ENCODE measurements at regions not wholly inside any gene's neighbourhood (a gene's known extent, or its start where the extent isn't known, plus 50 kb on each side); places are given as distances from the start of the nearest gene placed in this dataset.
"Not testable (repeated sequence)": the region's sequence is repeated elsewhere in the genome, so short reads cannot be mapped to it uniquely, and the experiment has no call there.

DNA sequence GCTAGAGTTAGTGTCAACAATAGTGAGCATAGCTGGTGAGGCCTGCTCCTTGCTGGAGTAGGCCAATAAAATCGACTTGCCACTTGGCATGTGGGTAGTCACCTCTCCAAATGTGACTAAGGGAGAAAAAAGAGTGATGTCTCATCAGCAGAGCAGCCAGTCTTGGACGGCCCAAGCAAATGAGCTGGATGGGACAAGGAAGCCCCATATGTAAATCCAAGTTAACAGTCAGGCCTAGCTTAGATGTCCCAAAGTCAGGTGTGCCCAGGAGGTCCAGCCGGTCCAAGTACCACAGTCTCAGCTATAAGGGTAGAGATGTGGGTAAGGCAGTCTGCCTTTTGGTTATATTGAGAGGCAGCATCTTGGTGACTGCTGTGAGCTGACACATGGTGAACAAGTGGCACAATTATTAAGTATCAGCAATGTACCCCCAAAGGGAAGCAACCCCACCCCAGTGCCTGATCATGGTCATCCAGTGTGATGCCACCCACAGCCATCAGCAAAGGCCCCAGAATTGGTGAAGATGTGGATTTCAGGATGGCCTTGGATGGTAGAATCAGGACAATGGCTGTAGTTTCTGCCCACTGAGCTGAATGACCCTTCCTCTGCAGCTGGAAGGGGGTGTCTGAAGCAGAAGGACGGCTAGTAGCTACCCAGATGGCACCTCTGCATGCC lies 83.4 kb downstream of the TNFRSF13B start:
- DNase-seq (ENCODE audit: low spot score): no peak

DNA sequence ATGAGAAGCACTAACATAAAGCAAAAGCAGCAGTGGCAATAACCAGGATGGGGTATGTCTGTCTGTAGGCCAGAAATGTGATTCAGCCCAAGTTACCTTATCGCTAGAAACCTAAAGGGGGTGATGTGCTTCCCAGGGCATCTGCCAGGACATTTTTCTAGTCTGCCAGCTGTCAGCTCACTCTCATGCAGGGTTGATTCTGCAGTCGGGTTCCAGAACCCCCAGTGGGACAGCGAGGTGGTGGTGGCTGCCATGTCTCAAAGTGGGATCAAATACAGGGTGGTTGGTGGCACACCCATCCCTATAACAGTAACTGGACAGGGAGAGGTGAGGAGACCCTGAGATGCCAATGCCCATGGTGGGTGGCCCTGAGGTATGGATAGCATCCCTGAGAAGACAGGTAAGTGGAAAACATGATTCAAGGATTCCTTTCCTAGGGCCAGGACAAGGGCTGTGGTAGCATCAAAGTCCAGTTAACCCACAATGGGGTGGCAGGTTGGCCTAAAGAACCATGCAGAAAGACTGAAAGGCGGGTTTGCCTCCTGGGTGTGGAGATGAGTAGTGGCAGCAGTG lies 84.3 kb downstream of the TNFRSF13B start:
- DNase-seq (ENCODE audit: low spot score): no peak

- no peak for DNase-seq (ENCODE audit: low spot score)
Observed at GRCh38 chr17:16886655-16887322, 85.1 kb downstream of the TNFRSF13B start.

- DNase-seq (ENCODE audit: low spot score): not testable (repeated sequence)
Observed at GRCh38 chr17:16885204-16885603, 86.7 kb downstream of the TNFRSF13B start.

- not testable (repeated sequence) for DNase-seq (ENCODE audit: low spot score)
Observed at GRCh38 chr17:16882926-16883265, 89.0 kb downstream of the TNFRSF13B start.

DNA sequence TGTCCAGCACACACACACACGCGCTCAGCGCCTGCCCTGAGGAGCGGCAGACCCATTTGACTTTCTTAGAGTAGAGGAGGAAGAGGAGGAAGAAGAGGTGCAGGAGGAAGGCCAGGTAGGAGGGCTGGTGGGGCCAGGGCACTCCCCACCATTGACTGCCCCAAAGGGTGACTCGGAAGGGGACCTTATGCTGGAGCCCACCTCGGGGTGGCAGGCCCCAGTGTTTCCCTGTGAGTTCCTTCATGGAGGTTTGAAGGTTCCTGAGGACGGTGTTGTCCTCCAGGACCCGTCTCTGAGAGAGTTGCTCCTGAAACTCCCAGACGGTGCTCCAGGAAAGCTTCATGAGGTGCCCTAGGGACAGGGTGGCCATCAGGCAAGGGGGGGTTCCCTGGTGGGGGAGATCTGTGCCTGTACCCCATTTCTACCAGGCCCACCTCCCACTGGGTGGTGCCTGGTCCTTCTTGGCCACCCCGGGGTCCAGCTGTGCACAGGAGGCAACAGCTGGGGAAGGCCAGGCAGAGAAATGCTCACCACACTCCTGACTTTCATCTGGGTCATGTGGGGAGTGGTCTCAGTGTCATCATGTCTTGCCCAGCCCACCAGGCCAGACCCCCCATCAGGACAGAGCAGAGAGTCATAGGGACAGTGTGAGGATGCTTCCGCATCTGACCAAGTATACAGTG lies 89.5 kb downstream of the TNFRSF13B start:
- no peak for DNase-seq (ENCODE audit: low spot score)

- no peak for DNase-seq (ENCODE audit: low spot score)
Observed at GRCh38 chr17:16881239-16881924, 90.5 kb downstream of the TNFRSF13B start.

DNA sequence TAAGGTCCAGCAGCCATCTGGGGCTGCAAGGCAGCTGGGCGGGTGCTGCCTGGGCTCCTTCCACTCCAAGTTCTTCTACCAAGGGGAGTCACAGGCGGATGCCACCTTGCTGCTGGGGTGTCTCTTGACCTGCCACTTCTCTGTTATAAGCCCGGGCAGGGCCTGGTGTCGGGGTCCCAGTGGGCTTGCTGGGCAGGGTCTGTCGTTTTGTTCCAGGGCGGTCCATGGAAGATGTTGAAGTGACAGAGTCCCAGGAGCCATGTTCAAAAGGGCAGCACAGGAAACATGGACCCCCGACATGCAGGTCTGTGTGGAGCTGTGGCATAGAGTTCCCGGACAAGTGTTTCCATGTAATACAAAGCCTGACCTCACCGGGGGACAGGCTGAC lies 91.1 kb downstream of the TNFRSF13B start:
- no peak for DNase-seq (ENCODE audit: low spot score)

DNA sequence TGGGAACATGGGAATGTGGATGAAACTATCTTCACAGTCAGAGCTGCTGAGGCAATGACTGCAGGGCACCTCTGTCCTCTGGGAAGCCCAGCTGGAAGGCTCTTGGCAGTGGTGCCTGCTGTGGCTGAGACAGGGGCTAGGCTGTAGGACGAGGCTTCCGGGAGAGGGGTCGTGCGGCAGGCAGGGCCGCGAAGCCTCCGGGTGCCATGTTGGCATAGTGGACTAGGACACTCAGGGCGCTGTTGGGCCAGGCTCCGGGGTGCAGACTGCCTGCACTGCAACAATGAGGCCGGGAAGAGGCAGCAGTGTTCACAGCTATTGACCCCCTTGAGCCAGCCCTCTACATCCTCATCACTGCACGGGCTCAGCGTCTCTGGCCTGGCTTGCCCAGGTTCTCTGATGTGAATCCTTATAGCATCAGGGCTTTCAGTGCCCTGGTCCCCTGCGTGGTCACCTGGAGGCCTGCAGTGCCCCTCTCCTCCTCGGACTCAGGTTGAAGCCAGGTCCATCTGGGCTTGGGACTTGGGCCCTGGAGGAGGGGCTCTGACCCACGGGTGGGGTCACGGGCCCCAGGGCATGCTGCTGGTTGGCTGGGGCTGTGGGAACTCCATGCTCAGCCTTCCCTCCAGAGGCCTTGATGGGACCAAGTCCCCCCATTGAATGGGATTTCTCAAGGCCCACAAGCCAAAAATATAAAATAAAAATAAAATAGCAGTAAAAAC lies 91.6 kb downstream of the TNFRSF13B start:
- no peak for DNase-seq (ENCODE audit: low spot score)

- no peak for DNase-seq (ENCODE audit: low spot score)
Observed at GRCh38 chr17:16879686-16880085, 92.2 kb downstream of the TNFRSF13B start.

DNA sequence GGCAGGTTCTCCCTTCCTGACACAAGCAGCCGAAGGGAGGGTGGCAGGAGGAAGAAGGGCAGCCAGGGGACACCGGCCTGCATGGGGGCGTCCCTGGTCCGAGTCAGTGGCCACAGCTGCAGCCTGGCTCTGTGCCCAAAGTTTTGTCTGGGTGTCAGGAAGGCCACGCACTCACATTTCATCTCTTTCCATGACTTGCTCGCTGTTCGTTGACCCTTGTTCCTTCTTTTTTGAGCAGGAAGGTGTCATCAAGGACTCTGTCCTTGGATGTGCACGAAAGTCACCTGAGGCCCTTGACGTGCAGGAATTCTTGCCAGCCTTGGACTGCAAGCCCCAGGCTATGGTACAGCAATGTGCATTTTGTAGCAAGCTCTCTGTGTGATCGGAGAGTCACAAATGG lies 93.3 kb downstream of the TNFRSF13B start:
- no peak for DNase-seq (ENCODE audit: low spot score)

- DNase-seq (ENCODE audit: low spot score): no peak
Observed at GRCh38 chr17:16878084-16878483, 93.8 kb downstream of the TNFRSF13B start.

- DNase-seq (ENCODE audit: low spot score): no peak
Observed at GRCh38 chr17:16877099-16877498, 94.8 kb downstream of the TNFRSF13B start.

DNA sequence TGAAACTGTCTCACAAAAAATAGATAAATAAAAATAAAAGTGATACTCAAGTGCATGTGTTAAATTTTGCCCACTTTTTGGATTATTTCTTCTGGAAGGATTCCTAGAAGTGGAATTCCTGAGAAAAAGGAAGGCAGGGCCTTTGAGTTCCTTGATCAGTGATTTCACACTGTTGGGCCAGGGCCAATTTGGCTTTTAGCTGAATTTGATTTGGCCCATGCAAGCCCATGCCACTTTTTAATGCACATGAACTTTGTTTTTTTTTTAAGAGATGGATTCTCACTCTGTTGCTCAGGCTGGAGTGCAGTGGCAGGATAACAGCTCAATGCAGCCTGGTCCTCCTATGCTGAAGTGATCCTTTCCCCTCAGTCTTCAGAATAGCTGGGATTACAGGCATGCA lies 96.3 kb downstream of the TNFRSF13B start:
- DNase-seq (ENCODE audit: low spot score): no peak

DNA sequence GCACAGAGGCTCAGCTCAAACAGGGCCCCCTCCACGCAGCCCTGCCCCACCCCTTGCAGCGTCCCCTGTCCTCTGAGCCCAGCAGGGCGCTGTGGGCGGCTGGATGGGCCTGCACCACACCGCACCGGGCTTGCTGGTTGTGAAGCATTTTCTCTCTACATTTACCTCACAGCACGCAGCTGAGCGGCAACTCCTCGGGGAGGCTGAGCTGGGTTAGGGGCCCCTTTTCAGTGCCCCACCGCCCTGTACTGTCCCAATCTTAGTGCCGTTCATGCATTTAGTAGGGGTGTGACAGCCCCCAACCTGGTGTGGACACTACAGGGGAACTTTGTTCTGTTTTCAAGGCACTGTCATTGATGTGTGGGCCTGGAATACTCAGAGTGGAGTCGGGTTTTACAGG lies 97.7 kb downstream of the TNFRSF13B start:
- not testable (repeated sequence) for DNase-seq (ENCODE audit: low spot score)

- DNase-seq (ENCODE audit: low spot score): no peak
Observed at GRCh38 chr17:16873174-16874035, 98.5 kb downstream of the TNFRSF13B start.

DNA sequence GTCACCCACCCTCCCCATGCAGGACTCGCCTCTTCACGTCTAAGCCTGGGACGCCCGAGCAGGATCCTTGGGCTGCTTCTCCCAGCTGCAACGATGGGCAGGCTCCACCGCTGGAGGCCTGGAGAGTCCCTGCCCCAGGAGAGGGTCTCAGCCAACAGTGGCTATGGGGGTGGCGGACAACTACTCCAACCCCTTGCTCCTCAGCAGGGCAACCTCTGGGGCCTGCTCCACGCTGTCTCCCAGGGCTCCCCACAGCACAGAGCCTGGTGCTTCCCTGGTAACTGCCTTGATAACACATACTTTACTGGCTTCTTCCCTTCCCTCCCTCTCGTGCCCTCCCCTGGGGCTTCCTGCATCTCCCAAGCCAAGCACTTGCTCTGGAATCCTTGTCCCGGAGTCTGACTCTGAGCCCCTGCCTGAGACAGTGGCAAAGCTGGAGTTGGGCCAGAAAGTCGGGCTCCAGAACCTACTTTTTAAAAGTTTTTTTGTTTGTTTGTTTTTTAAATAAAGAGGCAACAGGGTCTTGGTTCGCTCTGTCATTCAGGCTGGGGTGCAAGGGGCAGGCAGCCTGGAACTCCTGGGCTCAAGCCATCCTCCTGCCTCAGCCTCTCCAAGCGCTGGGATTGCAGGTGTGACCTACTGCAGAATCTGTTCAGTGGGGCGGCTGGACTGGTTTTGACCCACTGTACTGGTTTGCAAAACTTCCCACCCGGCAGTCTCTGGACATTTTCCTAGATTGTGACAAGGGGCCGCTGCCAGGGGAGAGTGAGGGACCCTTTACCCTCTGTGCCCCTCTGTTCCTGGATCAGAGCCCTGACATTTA lies 99.4 kb downstream of the TNFRSF13B start:
- DNase-seq (ENCODE audit: low spot score): no peak

- not testable (repeated sequence) for DNase-seq (ENCODE audit: low spot score)
Observed at GRCh38 chr17:16871446-16872190, 100.3 kb downstream of the TNFRSF13B start.

All from left forelimb (tissue), 1 donor.